IMR-90 (cell line): ENCODE measurements at regions not wholly inside any gene's neighbourhood (a gene's known extent, or its start where the extent isn't known, plus 50 kb on each side); places are given as distances from the start of the nearest gene placed in this dataset.

Experiments used
- ATAC-seq: fragments of 200-7000 bp; cut with Tn5 transposase; 2 replicates; pipeline ENCODE4 v1.9.1; 2020; ENCODE audit warnings: low read depth, mild to moderate bottlenecking, moderate library complexity
- BruUV-seq: library from RNA; stranded (reverse); fragments of 400-500 nt; replicated peaks from 2 replicates; lab custom pipeline; 2021; lab: Mats Ljungman, UMichigan
- CTCF ChIA-PET: fragments of 300-600 bp; formaldehyde crosslinking; extraction: SDS; loops from one replicate; lab custom pipeline; 2021; ENCODE audit warnings: antibody characterized with exemption; lab: Yijun Ruan, JAX
- POLR2A ChIA-PET: fragments of 300-600 bp; sonication (Branson Sonifier 250); formaldehyde crosslinking; loops from one replicate; lab custom pipeline; 2022; ENCODE audit warnings: antibody characterized with exemption; ENCODE audit not compliant: unreplicated experiment; lab: Charles Lee
- DNase-seq: peaks from one replicate; pipeline ENCODE4 v3.0.0; 2013
- H2AFZ ChIP-seq: replicated peaks from 2 replicates; pipeline ENCODE3; 2013; ENCODE audit warnings: low read length, mild to moderate bottlenecking; ENCODE audit not compliant: poor library complexity
- H2AK5ac ChIP-seq: 2 replicates; pipeline ENCODE4 v1.6.1; 2013; ENCODE audit warnings: low read depth, low read length, inconsistent platforms
- H2AK9ac ChIP-seq: replicated peaks from 2 replicates; pipeline ENCODE3; 2013; ENCODE audit warnings: mild to moderate bottlenecking, low read depth, low read length, moderate library complexity; ENCODE audit not compliant: poor library complexity
- H2BK120ac ChIP-seq: 2 replicates; pipeline ENCODE4 v1.6.1; 2013; ENCODE audit warnings: low read depth, low read length, inconsistent platforms
- H2BK15ac ChIP-seq: 3 replicates; pipeline ENCODE4 v1.6.1; 2013; ENCODE audit warnings: low read depth, low read length, inconsistent platforms
- H2BK20ac ChIP-seq: 2 replicates; pipeline ENCODE4 v1.6.1; 2013; ENCODE audit warnings: low read depth, mild to moderate bottlenecking, inconsistent platforms, low read length, moderate library complexity
- H2BK5ac ChIP-seq: 2 replicates; pipeline ENCODE4 v1.6.1; 2013; ENCODE audit warnings: mild to moderate bottlenecking, low read depth, low read length, inconsistent platforms; ENCODE audit not compliant: poor library complexity, severe bottlenecking
- H3K14ac ChIP-seq: replicated peaks from 2 replicates; pipeline ENCODE4 v1.6.1; 2013; ENCODE audit warnings: low read depth, low read length, inconsistent platforms
- H3K18ac ChIP-seq: 2 replicates; pipeline ENCODE4 v1.6.1; 2013; ENCODE audit warnings: low read depth, low read length, control low read depth
- H3K23ac ChIP-seq: 2 replicates; pipeline ENCODE4 v1.6.1; 2013; ENCODE audit warnings: low read depth, low read length, inconsistent platforms
- H3K27ac ChIP-seq: 2 replicates; pipeline ENCODE4 v1.5.1; 2013; ENCODE audit warnings: mild to moderate bottlenecking, control low read depth, low read length; ENCODE audit not compliant: insufficient read depth
- H3K27me3 ChIP-seq: 2 replicates; pipeline ENCODE4 v1.6.1; 2013; ENCODE audit warnings: low read length; ENCODE audit not compliant: control insufficient read depth, insufficient read depth
- H3K36me3 ChIP-seq: 2 replicates; pipeline ENCODE4 v1.6.1; 2013; ENCODE audit warnings: low read length, mixed read lengths; ENCODE audit not compliant: control insufficient read depth, insufficient read depth
- H3K4ac ChIP-seq: 2 replicates; pipeline ENCODE4 v1.6.1; 2013; ENCODE audit warnings: low read depth, low read length, inconsistent platforms
- H3K4me1 ChIP-seq: 2 replicates; pipeline ENCODE4 v1.6.1; 2013; ENCODE audit warnings: low read length, mixed read lengths; ENCODE audit not compliant: control insufficient read depth, insufficient read depth
- H3K4me2 ChIP-seq: 2 replicates; pipeline ENCODE4 v1.6.1; 2013; ENCODE audit warnings: low read depth, mild to moderate bottlenecking, control low read depth, low read length, moderate library complexity
- H3K4me3 ChIP-seq: 2 replicates; pipeline ENCODE4 v1.5.1; 2013; ENCODE audit warnings: low read depth, mild to moderate bottlenecking, control low read depth, low read length, moderate library complexity; ENCODE audit not compliant: insufficient read depth
- H3K56ac ChIP-seq: 2 replicates; pipeline ENCODE4 v1.6.1; 2013; ENCODE audit warnings: low read length, inconsistent platforms; ENCODE audit not compliant: insufficient read depth; ENCODE audit errors: extremely low read depth
- H3K79me1 ChIP-seq, 2 experiments: 2 replicates each; pipeline ENCODE4 v1.6.1; 2013; ENCODE audit warnings: low read length in 2 of 2, inconsistent platforms in 1 of 2, low read depth in 1 of 2
- H3K9ac ChIP-seq: 2 replicates; pipeline ENCODE4 v1.6.1; 2013; ENCODE audit warnings: low read depth, low read length, control low read depth
- H3K9me1 ChIP-seq: 2 replicates; pipeline ENCODE4 v1.6.1; 2013; ENCODE audit warnings: low read length, inconsistent platforms; ENCODE audit not compliant: insufficient read depth
- H3K9me3 ChIP-seq: 2 replicates; pipeline ENCODE4 v1.6.1; 2013; ENCODE audit warnings: low read length; ENCODE audit not compliant: control insufficient read depth, insufficient read depth
- H4K20me1 ChIP-seq: 2 replicates; pipeline ENCODE4 v1.6.1; 2013; ENCODE audit warnings: low read length, inconsistent platforms; ENCODE audit not compliant: insufficient read depth
- H4K5ac ChIP-seq: 2 replicates; pipeline ENCODE4 v1.6.1; 2013; ENCODE audit warnings: mild to moderate bottlenecking, low read depth, low read length, control low read depth
- H4K8ac ChIP-seq, 2 experiments: 2 replicates each; pipeline ENCODE4 v1.6.1; 2013; ENCODE audit warnings: low read depth in 2 of 2, low read length in 2 of 2, control low read depth in 1 of 2, inconsistent platforms in 1 of 2
- H4K91ac ChIP-seq: 2 replicates; pipeline ENCODE4 v1.6.1; 2013; ENCODE audit warnings: low read depth, low read length, inconsistent platforms; ENCODE audit not compliant: insufficient read depth
- BHLHE40 ChIP-seq: fragments of 150-350 bp; IDR thresholded peaks from 2 replicates; pipeline ENCODE4 v1.6.1; 2016; ENCODE audit warnings: mild to moderate bottlenecking, low read depth, low read length
- CEBPB ChIP-seq: IDR thresholded peaks from 2 replicates; pipeline ENCODE4 v1.6.1; 2012; ENCODE audit warnings: low read depth, low read length, improper control_type of control experiment
- CHD1 ChIP-seq: IDR thresholded peaks from 2 replicates; pipeline ENCODE4 v1.6.1; 2012; ENCODE audit warnings: low read depth, low read length, improper control_type of control experiment
- CTCF ChIP-seq: conservative IDR thresholded peaks from 2 replicates; pipeline ENCODE4 v1.5.1; 2012; ENCODE audit warnings: mild to moderate bottlenecking, low read depth, low read length, improper control_type of control experiment
- FOS ChIP-seq: fragments of 150-350 bp; IDR thresholded peaks from 2 replicates; pipeline ENCODE4 v1.6.1; 2016; ENCODE audit warnings: low read depth, low read length
- MAFK ChIP-seq: IDR thresholded peaks from 2 replicates; pipeline ENCODE4 v1.6.1; 2012; ENCODE audit warnings: low read depth, low read length, improper control_type of control experiment
- MAZ ChIP-seq: IDR thresholded peaks from 2 replicates; pipeline ENCODE4 v1.6.1; 2012; ENCODE audit warnings: low read depth, mild to moderate bottlenecking, low read length, improper control_type of control experiment, moderate library complexity, borderline replicate concordance
- MXI1 ChIP-seq: IDR thresholded peaks from 2 replicates; pipeline ENCODE4 v1.6.1; 2012; ENCODE audit warnings: low read depth, mild to moderate bottlenecking, low read length, moderate library complexity, borderline replicate concordance
- POLR2A ChIP-seq: IDR thresholded peaks from 2 replicates; pipeline ENCODE4 v1.6.1; 2012; ENCODE audit warnings: mild to moderate bottlenecking, low read depth, low read length
- RAD21 ChIP-seq: IDR thresholded peaks from 2 replicates; pipeline ENCODE4 v1.6.1; 2012; ENCODE audit warnings: low read length, improper control_type of control experiment
- RFX5 ChIP-seq: IDR thresholded peaks from 2 replicates; pipeline ENCODE4 v1.8.0; 2012; ENCODE audit warnings: low read depth, mild to moderate bottlenecking, low read length, moderate library complexity
- SMC3 ChIP-seq: fragments of 150-350 bp; IDR thresholded peaks from 2 replicates; pipeline ENCODE4 v1.6.1; 2016; ENCODE audit warnings: low read depth, mild to moderate bottlenecking, antibody characterized with exemption, low read length, moderate library complexity
- WGBS, 2 experiments: methylation state at CpG; one replicate each; pipeline versions ENCODE4 v1.1.5 to v1.1.7; 2013; ENCODE audit warnings: missing lambda C conversion rate in 2 of 2; ENCODE audit not compliant: insufficient read length in 1 of 2; ENCODE audit errors: extremely low coverage in 2 of 2; 5-methylcytosine and 5-hydroxymethylcytosine counted together
- dilution Hi-C: fragments of 300-500 bp; cut with HindIII; formaldehyde crosslinking; loops from one replicate; pipeline ENCODE4 v1.14.3; 2018; ENCODE audit warnings: low sequenced_read_pairs; ENCODE audit not compliant: unreplicated experiment
- in situ Hi-C: fragments of 300-500 bp; cut with MboI; formaldehyde crosslinking; loops from 3 replicates; pipeline ENCODE4 v1.14.3; 2019; ENCODE audit warnings: low sequenced_read_pairs, inconsistent platforms, mixed read lengths
- intact Hi-C: fragments of 100-400 bp; cut with micrococcal nuclease; formaldehyde crosslinking; loops from 2 replicates; pipeline ENCODE4 v1.10.0; 2022

DNA sequence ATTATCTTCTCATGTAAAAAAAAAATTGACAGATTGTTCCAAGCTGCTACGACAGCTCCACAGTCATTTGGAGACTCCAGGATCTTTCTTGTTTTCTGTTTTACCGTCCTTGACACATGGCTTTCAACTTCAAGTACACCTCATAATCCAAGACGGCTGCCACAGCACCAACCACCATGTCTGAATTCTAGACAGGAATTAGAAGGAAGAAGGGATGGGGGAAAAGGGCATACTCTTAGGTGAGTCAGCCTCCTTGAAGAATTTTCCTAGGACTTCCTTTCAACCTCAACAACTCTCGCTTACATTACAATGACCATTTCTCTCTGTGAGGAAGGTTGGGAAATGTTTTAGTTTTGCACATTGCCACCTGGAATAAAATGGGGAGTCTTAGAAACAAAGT is 110.3 kb upstream of the TNR start:
- Histone ChIP-seq H2BK120ac (no peak overlapping the region), H2BK15ac (no peak overlapping the region), H2AK5ac (no peak overlapping the region), H3K9me3 (no peaks in the 10 kb centered on the region), H3K56ac (no peak overlapping the region), H4K8ac (no peak overlapping the region), H2BK5ac (no peak overlapping the region), H3K4me2 (no peak overlapping the region), H3K36me3 (no peaks in the 10 kb centered on the region), H2AK9ac (no peak overlapping the region), H4K5ac (no peak overlapping the region), H3K4me1 (no peaks in the 10 kb centered on the region), H3K27me3 (peaks cover 8% of the 10 kb centered on the region), H4K91ac (no peak overlapping the region), H3K9ac (no peak overlapping the region), H2AFZ (no peak overlapping the region), H3K9me1 (no peaks in the 10 kb centered on the region), H3K23ac (no peak overlapping the region), H3K27ac (no peak overlapping the region), H3K4me3 (no peak overlapping the region), H3K4ac (no peak overlapping the region), H3K79me1 (no peaks in the 10 kb centered on the region), H3K14ac (no peak overlapping the region), H2BK20ac (no peak overlapping the region), H3K18ac (no peak overlapping the region), H4K20me1 (no peaks in the 10 kb centered on the region)
- dilution Hi-C loops = no loop called here
- ChIA-PET POLR2A (no interaction called here), CTCF (no interaction called here)
- BruUV-seq = no TSS peak
- ATAC-seq = no peak
- no CpG with 5 or more reads among the region's 4 CpGs for WGBS, 2 experiments
- in situ Hi-C loops = no loop called here
- DNase-seq = no peak
- TF ChIP-seq MXI1 = no peak
- no peak for TF ChIP-seq SMC3
- no peak for TF ChIP-seq CHD1
- no peak for TF ChIP-seq CEBPB
- no peak for TF ChIP-seq RFX5
- no peak for TF ChIP-seq MAZ
- no peak for TF ChIP-seq MAFK
- no peak for TF ChIP-seq RAD21
- TF ChIP-seq CTCF = no peak
- TF ChIP-seq BHLHE40 = no peak
- TF ChIP-seq FOS = no peak
- TF ChIP-seq POLR2A = no peak
- intact Hi-C loops = no loop called here
